ENCODE measurements at regions not wholly inside any gene's neighbourhood (a gene's known extent, or its start where the extent isn't known, plus 50 kb on each side); places are given as distances from the start of the nearest gene placed in this dataset.

GRCh38 chr10:55320187-55320700 is 519.2 kb upstream of the PCDH15 start:
- CTCF ChIA-PET: no interaction called here

DNA sequence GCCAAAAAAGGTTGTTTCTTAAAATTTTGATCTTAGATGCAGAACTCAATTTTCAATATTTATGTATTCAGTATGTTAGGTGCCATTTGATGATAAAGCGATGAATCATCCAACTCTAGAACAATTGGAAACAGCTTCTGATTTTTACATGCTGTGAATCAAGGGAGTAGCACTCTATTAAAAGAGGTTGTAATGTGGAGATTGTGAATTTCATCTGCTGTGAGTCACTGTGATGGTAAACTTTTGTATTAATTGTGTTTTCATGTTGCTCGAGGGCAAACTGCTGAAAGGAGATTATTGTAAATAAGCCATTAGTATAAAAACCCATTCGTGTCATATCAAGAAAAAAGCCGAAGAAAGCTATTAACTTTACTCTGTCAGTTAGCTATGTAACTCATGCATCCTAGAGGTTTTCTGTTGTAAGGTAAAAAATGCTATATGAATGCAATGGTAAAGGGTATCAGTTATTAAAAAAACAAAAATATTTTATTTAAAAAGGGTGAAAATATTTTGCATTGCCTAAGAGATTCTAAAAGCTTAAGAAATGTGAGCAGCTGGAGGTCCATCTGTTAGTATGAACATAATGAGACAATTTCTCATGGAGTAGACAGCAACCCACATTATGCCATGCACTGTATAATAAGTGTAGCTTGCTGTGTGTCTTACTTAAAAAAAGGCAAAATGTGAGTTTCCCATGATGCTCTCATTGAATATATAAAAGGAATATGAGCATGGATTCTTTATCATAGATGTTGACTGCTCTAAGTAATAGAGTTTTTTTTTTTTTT is 511.0 kb upstream of the PCDH15 start:
- BruUV-seq (replicated peaks): no TSS peak
- POLR2A ChIA-PET (ENCODE audit: unreplicated experiment): no interaction called here
- intact Hi-C loops (cut with micrococcal nuclease; ENCODE audit: unreplicated experiment): no loop called here

More at GRCh38 chr10:55320187-55320700, 519.2 kb upstream of the PCDH15 start:
- DNase-seq: no peak
- H3K79me2 ChIP-seq (ENCODE audit: low read depth): no peaks in the 10 kb centered on the region
- TF ChIP-seq, protein P1, sequence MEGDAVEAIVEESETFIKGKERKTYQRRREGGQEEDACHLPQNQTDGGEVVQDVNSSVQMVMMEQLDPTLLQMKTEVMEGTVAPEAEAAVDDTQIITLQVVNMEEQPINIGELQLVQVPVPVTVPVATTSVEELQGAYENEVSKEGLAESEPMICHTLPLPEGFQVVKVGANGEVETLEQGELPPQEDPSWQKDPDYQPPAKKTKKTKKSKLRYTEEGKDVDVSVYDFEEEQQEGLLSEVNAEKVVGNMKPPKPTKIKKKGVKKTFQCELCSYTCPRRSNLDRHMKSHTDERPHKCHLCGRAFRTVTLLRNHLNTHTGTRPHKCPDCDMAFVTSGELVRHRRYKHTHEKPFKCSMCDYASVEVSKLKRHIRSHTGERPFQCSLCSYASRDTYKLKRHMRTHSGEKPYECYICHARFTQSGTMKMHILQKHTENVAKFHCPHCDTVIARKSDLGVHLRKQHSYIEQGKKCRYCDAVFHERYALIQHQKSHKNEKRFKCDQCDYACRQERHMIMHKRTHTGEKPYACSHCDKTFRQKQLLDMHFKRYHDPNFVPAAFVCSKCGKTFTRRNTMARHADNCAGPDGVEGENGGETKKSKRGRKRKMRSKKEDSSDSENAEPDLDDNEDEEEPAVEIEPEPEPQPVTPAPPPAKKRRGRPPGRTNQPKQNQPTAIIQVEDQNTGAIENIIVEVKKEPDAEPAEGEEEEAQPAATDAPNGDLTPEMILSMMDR (conservative IDR thresholded peaks at IDR 0.05): no peak
- no peak for TF ChIP-seq EZH2 (IDR thresholded peaks at IDR 0.05; ENCODE audit: low read depth)
- no peaks in the 10 kb centered on the region for H4K20me1 ChIP-seq (ENCODE audit: insufficient read depth)
- 0 out of 2 replicates have a peak, but pooled peaks cover 4% of the 10 kb centered on the region for H3K9me2 ChIP-seq (ENCODE audit: insufficient read depth)
- H3F3A ChIP-seq (ENCODE audit: insufficient read depth, low read depth): no peaks in the 10 kb centered on the region
- no peaks in the 10 kb centered on the region for H3K36me3 ChIP-seq (ENCODE audit: low read depth)
- H3K4me2 ChIP-seq: no peak overlapping the region
- H3K4me3 ChIP-seq: no peak overlapping the region
- POLR2A ChIA-PET (ENCODE audit: unreplicated experiment): no interaction called here
- H2AFZ ChIP-seq: no peak overlapping the region
- H3K27ac ChIP-seq: no peak overlapping the region
- intact Hi-C loops (cut with micrococcal nuclease; ENCODE audit: unreplicated experiment): no loop called here
- no peaks in the 10 kb centered on the region for H3K4me1 ChIP-seq (replicated peaks; ENCODE audit: insufficient read depth)
- BruUV-seq (replicated peaks): no TSS peak
- no peaks in the 10 kb centered on the region for H3K27me3 ChIP-seq (ENCODE audit: insufficient read depth, low read depth)
- H3K9me3 ChIP-seq (ENCODE audit: insufficient read depth, low read depth): no peaks in the 10 kb centered on the region

DNA sequence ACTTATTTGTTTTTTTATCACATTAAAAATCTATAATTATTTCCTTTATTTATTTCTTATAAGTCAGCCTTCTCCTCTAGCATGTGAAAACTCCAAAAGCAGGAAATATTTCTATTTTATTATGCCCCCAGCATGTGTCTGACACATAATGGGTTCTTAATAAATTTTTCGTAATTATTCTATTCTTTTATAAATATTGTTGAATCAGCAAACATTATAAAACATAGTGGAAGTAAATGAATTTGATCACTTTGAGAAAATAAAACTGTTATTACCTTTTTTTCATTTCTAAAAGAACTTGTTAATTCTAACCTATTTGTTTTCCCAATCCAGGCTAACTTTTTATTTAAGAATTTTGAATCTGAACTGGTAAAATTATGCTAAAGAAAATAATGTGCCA is 509.1 kb upstream of the PCDH15 start:
- Histone ChIP-seq H3K27me3 (ENCODE audit: insufficient read depth, low read depth) (no peaks in the 10 kb centered on the region), H3K9me3 (ENCODE audit: insufficient read depth, low read depth) (0 out of 2 replicates have a peak, but pooled peaks cover 3% of the 10 kb centered on the region), H4K20me1 (ENCODE audit: insufficient read depth) (no peaks in the 10 kb centered on the region), H2AFZ (no peak overlapping the region), H3K4me2 (no peak overlapping the region), H3K9me2 (ENCODE audit: insufficient read depth) (no peaks in the 10 kb centered on the region; the same call in 1 of the 2 replicates), H3K27ac (no peak overlapping the region), H3K79me2 (ENCODE audit: low read depth) (no peaks in the 10 kb centered on the region), H3F3A (ENCODE audit: insufficient read depth, low read depth) (no peaks in the 10 kb centered on the region), H3K4me1 (replicated peaks; ENCODE audit: insufficient read depth) (no peaks in the 10 kb centered on the region), H3K4me3 (no peak overlapping the region), H3K36me3 (ENCODE audit: low read depth) (no peaks in the 10 kb centered on the region)
- no peak for DNase-seq
- ChIA-PET CTCF (no interaction called here), POLR2A (ENCODE audit: unreplicated experiment) (no interaction called here)
- TF ChIP-seq, protein P1 (conservative IDR thresholded peaks at IDR 0.05): no peak
- no TSS peak for BruUV-seq (replicated peaks)
- intact Hi-C loops (cut with micrococcal nuclease; ENCODE audit: unreplicated experiment): no loop called here

More for the DNA sequence above, 511.0 kb upstream of the PCDH15 start:
- Histone ChIP-seq H3K79me2 (ENCODE audit: low read depth) (no peaks in the 10 kb centered on the region), H3F3A (ENCODE audit: insufficient read depth, low read depth) (no peaks in the 10 kb centered on the region), H3K4me3 (no peak overlapping the region), H3K36me3 (ENCODE audit: low read depth) (no peaks in the 10 kb centered on the region), H3K4me1 (replicated peaks; ENCODE audit: insufficient read depth) (no peaks in the 10 kb centered on the region), H2AFZ (no peak overlapping the region), H3K4me2 (no peak overlapping the region), H3K27ac (no peak overlapping the region), H3K9me2 (ENCODE audit: insufficient read depth) (no peaks in the 10 kb centered on the region), H4K20me1 (ENCODE audit: insufficient read depth) (no peaks in the 10 kb centered on the region), H3K27me3 (ENCODE audit: insufficient read depth, low read depth) (no peaks in the 10 kb centered on the region), H3K9me3 (ENCODE audit: insufficient read depth, low read depth) (no peaks in the 10 kb centered on the region)
- peak in 1 of 2 experiments; percentile 51 for DNase-seq
- CTCF ChIA-PET: no interaction called here
- TF ChIP-seq, protein P1 (conservative IDR thresholded peaks at IDR 0.05): no peak
- TF ChIP-seq EZH2 (IDR thresholded peaks at IDR 0.05; ENCODE audit: low read depth): no peak
